Adipose tissue (tissue), 3 donors: ENCODE measurements at regions not wholly inside any gene's neighbourhood (a gene's known extent, or its start where the extent isn't known, plus 50 kb on each side); places are given as distances from the start of the nearest gene placed in this dataset.
A peak's percentile ranks its signal among the peaks of the same experiment; 100 is the strongest.

Experiments used
- H3K27ac ChIP-seq: one replicate; pipeline ENCODE4 v1.5.1; 2013; ENCODE audit warnings: low read depth, low read length
- WGBS, 3 donors: extraction: QIAGEN DNeasy Blood & Tissue Kit; methylation state at CpG; one replicate each; pipeline ENCODE4 v1.1.7; 2013; 5-methylcytosine and 5-hydroxymethylcytosine counted together
- donor health status: healthy with polysubstance abuse.
- donor health status: Bipolar disorder and iron deficiency.
- donor health status: healthy.

GRCh38 chr2:160942476-160943142 is 217.6 kb upstream of the TANK start:
- no peak overlapping the region for H3K27ac ChIP-seq

GRCh38 chr2:160943414-160943813 is 216.8 kb upstream of the TANK start:
- WGBS, 3 donors = 94 to 97% (median 97%) methylated on average over 3 of the region's 3 CpGs
- no peak overlapping the region for H3K27ac ChIP-seq

More at GRCh38 chr2:160942476-160943142, 217.6 kb upstream of the TANK start:
- WGBS, 3 donors = 73 to 82% (median 78%) methylated on average over 10 of the region's 10 CpGs

DNA sequence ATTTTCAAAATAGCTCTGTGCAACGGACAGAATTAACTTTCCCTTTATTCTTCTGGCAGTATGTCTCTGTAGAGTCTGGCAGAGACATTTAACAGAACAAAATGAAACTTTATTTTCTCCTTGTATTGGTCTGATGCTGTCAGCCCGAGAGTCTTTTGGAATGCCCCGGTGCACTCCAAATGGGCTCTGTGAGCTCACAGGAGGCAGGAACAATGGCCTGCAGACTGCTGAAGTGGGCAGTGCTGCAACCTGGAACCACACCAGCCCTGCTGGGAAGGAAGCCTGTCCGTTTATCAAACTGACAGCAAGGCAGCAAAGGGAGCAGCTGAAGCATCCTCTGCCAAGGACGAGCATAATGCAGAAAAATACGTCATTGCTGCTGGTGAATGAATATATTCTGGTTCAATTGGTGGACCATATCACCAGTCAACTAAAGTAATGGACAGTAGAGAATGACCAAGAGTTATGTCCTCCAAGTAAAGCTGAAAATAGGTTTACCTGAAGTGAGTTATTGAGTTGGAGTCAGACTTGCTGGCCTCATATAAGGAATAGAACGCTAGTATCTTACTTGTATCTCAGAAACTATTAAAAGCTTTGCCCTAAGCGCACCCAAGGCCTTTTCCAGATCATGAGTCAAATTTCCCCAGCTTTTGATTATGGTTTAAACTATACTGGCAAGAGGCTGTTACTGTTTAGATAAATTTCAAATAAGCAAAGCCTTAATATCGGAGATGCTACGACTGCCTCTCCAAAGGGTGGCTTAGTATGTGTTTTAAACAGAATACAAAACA is 207.6 kb upstream of the TANK start:
- 58 to 67% (median 58%) methylated on average over 10 of the region's 10 CpGs for WGBS, 3 donors
- H3K27ac ChIP-seq = no peak overlapping the region

DNA sequence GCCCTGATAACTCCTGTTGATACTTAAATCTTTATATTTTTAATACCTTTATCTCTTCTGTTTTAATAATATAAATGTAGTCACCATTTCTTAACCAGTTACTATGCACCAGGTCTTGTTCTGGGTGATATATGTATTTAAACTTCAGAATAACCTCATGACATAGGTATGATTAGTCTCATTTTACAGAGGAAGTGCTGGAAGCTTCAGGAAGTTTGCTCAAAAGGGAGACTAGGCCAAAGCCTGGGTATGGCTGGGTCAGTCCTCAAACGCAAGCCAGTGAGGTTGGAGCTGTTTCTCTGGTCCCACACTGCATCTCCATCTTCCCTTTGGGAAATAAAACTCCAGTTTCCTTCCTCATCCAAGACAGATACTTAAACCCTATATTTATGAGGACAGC is 204.7 kb upstream of the TANK start:
- WGBS, 3 donors = 69 to 79% (median 74%) methylated on average over 1 of the region's 1 CpG
- H3K27ac ChIP-seq = no peak overlapping the region

DNA sequence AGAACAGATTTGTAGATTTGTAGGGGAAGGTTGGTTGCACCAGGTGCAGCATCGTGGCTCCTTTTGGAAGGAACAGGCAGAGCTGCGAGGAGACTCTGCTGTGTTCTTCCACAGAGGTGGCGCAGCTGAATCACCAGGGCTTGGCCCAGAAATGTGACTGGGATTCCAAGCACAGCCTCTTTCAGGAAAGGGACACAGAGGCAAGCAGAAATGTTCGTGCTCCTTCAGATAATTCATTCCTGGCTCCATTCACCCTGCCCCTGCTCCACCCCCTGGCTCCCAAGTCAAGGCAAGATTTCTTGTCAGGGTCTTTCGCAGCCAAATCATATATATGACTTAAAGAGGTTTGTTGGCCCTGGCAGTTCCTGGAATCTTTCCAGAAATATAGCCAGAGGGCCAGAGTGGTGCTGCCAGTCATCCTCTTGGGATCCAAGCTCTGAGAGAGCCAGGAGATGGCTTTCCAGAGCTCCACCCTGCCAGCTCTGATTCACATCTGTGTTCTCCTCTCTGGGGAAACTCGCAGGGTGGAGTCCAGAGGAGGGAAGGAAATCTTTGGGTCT is 203.9 kb upstream of the TANK start:
- WGBS, 3 donors = 55 to 85% (median 65%) methylated on average over 6 of the region's 6 CpGs
- peak overlapping the region; percentile 51 for H3K27ac ChIP-seq

- H3K27ac ChIP-seq = no peak overlapping the region
- 55 to 68% (median 57%) methylated on average over 3 of the region's 3 CpGs for whole genome bisulfite sequencing, 3 donors
These were observed 196.3 kb upstream of the TANK start for GRCh38 chr2:160963957-160964356.

- no peak overlapping the region for H3K27ac ChIP-seq
- 66 to 74% (median 67%) methylated on average over 6 of the region's 6 CpGs for WGBS, 3 donors
These were observed 192.7 kb upstream of the TANK start for GRCh38 chr2:160967523-160967922.

- 41 to 89% (median 65%) methylated on average over 2 of the region's 2 CpGs for WGBS, 3 donors
- no peak overlapping the region for H3K27ac ChIP-seq
These were observed 192.0 kb upstream of the TANK start for GRCh38 chr2:160968183-160968582.

DNA sequence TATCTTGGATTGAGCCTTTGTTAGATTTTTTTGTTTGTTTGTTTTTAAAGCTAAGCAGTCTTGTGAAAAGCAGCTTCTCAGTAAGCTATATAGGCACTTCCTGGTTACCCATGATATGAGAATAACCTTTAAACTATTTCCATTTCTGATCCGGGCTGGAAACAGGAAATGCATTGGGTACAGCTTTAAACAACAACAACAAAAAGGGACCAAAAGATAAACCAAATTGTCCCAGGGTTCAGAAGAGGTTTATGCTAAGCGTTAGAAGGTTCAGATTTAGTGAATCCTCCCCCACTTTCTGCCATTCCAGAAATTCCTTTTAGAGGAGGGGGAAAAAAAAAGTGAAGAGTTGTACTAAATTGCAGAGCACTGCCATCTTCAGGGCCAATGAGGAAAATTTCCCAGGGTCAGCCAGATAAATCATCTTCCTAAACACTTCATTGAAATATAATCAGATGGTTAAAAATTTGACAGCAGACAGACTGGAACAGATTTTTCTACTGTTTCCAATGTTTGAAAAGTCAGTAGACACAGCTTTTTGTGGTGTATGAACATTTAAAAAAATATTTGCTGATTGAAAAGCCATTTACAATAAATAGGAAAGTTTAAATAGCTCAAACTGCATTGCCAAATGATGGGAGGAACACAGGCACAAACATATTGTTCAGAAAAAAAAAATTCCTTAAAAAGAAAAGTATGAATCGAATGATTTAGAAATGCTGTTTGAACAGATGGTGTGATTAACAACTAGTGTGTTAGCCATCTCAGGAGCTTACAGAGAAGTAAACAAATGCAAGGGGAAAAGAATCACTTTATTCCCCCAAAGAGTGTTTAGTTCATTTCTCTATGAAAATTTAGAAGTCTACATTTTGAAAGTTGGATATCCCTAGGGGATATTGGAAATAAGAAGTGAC is 189.9 kb upstream of the TANK start:
- WGBS, 3 donors = 3 to 8% (median 7%) methylated on average over 3 of the region's 3 CpGs

GRCh38 chr2:160973991-160974390 is 186.2 kb upstream of the TANK start:
- H3K27ac ChIP-seq = no peak overlapping the region

More for the DNA sequence above, 189.9 kb upstream of the TANK start:
- no peak overlapping the region for H3K27ac ChIP-seq

- H3K27ac ChIP-seq = no peak overlapping the region
- WGBS, 3 donors = 71 to 73% (median 73%) methylated on average over 4 of the region's 4 CpGs
These were observed 185.4 kb upstream of the TANK start for GRCh38 chr2:160974803-160975202.

DNA sequence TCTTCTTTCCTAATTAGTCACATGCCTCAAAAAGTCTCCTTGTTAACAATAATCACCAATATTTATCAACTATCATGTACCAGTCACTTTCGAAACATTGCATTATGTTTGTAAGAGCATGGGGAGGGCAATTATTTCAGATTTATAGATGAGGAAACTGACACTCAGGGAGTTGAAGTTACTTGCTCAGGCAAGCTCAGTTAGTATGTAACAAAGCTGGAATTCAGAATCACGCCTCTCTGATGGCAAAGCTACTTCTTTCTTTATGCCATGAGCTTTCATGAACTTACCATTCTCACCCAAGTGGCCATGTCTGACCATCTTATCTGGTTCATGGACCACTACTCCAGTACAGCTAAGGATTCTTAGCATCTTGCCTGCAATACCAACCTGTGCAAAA is 183.4 kb upstream of the TANK start:
- H3K27ac ChIP-seq = no peak overlapping the region
- 97 to 98% (median 98%) methylated on average over 2 of the region's 2 CpGs for WGBS, 3 donors

GRCh38 chr2:160977376-160977775 is 182.9 kb upstream of the TANK start:
- H3K27ac ChIP-seq = no peak overlapping the region
- WGBS, 3 donors = 42 to 44% (median 42%) methylated on average over 2 of the region's 2 CpGs

DNA sequence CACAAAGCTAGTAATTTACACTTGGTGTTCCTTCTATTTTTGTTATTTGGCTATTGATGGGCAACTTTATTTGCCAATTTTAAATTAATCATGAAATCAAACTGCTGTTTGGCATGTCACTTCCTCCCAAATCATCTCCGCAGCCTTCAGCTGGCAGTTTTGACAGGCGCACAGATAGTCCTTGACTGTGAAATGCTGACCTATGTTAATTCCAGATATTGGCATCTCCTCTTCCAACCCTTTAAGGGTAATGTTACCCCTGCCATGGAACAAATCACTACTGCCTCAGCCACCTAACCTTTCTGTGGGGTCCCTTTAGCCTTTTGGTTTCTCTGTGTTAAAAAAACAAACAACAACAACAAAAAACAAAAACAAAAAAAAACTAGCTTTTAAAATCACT is 182.4 kb upstream of the TANK start:
- no peak overlapping the region for H3K27ac ChIP-seq
- WGBS, 3 donors = 94 to 100% (median 96%) methylated on average over 2 of the region's 2 CpGs

GRCh38 chr2:160984426-160985077 is 175.7 kb upstream of the TANK start:
- H3K27ac ChIP-seq = no peak overlapping the region
- WGBS, 3 donors = 33 to 72% (median 61%) methylated on average over 3 of the region's 3 CpGs

DNA sequence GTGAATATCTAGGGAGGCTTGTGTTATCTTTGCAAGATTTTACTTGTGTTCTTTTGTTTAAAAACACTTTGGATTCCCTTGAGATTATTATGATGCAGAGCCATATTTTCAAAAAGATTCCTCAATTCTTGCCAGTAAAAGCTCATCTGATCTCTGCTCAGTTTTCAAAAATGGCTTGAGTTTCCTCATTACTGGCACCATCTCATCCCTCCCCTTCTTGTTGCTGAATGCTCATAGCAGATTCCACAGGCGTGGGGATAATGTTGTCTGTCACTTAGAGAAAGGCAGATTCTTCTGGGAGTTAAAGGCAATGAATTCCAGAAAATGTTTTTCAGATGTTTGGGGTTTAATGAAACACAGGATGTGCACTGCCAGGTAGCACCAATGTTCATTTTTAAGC is 170.4 kb upstream of the TANK start:
- no peak overlapping the region for H3K27ac ChIP-seq
- 54 to 95% (median 62%) methylated on average over 1 of the region's 1 CpG for WGBS, 3 donors

DNA sequence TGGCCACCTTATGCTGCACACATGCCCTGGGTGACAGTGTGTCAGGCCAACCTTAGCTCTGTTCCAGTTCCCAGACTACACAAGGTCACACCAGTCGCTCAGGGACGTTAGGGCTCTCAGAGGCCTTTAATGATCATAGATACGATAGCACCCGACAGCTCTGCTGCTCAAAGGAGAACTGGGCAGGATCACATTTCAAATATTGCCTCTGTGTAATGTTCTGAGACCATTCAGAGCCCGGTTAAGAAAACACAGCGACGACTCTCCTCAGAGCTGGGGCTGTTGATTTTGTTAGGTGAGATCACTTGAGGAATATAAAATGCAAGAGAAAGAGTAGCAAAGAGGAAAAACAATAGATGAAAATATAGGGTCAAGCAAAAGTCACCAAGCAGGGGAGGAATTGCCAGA is 166.6 kb upstream of the TANK start:
- H3K27ac ChIP-seq = no peak overlapping the region
- WGBS, 3 donors = 28 to 88% (median 81%) methylated on average over 7 of the region's 7 CpGs
